ENCODE measurements at regions not wholly inside any gene's neighbourhood (a gene's known extent, or its start where the extent isn't known, plus 50 kb on each side); places are given as distances from the start of the nearest gene placed in this dataset.

DNA sequence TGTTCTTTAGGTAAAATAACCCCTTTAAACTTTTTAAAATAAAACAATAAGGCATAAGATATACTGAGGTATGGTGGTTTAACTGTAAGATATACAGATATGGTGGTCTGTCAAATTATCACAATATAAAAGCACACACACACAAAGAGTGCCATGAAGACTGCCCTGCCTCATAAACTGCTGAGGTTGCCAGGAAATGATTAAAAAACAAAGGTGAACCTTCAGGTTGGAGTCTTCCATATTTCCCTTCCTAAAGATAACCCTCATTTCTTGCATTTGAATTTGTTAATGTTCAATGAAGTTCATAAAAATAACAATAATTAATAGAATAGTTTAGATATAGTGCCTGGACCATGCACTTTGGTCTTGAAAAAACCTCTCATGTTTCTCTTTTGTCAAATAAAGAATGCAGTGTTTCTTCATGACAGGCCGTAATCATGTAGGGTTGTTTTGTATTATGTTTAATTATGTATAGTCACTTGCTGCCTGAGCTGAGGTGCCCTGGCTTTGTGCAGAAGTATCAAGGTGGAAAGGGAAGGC, 123.6 kb upstream of the B3GALT2 start:
- DNase-seq (ENCODE audit: low read depth, low spot score): no peak
- H3K4me3 ChIP-seq (ENCODE audit: low read length): no peak overlapping the region

DNA sequence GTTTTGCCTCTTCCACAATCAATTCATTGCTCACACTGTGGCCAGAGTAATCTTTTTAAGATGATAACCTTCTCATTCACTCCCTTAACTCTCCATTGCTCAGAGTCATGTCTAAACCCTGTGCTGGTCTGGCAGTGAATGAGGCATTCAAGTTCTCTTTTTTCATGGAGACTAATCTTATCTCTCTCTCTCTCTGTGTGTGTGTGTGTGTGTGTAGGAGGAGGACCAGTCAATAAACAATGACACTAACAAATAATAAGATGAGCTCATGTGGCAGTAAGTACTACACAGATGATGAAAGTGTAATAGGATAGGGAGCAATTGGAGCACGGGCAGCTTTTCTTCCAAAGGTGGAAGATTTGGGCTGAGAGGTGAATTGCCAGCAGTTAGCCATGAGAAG, 122.0 kb upstream of the B3GALT2 start:
- DNase-seq (ENCODE audit: low read depth, low spot score): no peak
- no peak overlapping the region for H3K4me3 ChIP-seq (ENCODE audit: low read length)

GRCh38 chr1:193306430-193306829, 120.0 kb upstream of the B3GALT2 start:
- H3K4me3 ChIP-seq (ENCODE audit: low read length): no peak overlapping the region
- no peak for DNase-seq (ENCODE audit: low read depth, low spot score)

Data from Jurkat, Clone E6-1 (cell line).